H9 (cell line): ENCODE measurements at regions not wholly inside any gene's neighbourhood (a gene's known extent, or its start where the extent isn't known, plus 50 kb on each side); places are given as distances from the start of the nearest gene placed in this dataset.

Source experiments
- DNase-seq: peaks from one replicate; pipeline ENCODE4 v3.0.0-alpha.2; 2017
- H2AFZ ChIP-seq: one replicate; pipeline ENCODE4 v1.6.1; 2013; ENCODE audit warnings: mild to moderate bottlenecking, low read length, control low read depth, moderate library complexity
- H2AK5ac ChIP-seq: 2 replicates; pipeline ENCODE4 v1.6.1; 2013; ENCODE audit warnings: low read length, control low read depth, mixed read lengths; ENCODE audit not compliant: insufficient read length
- H2BK120ac ChIP-seq: one replicate; pipeline ENCODE4 v1.6.1; 2013; ENCODE audit warnings: low read depth, mild to moderate bottlenecking, low read length, control low read depth, inconsistent platforms; ENCODE audit not compliant: poor library complexity, severe bottlenecking
- H2BK12ac ChIP-seq: 2 replicates; pipeline ENCODE4 v1.6.1; 2013; ENCODE audit warnings: low read length, control low read depth, mixed read lengths, low read depth; ENCODE audit not compliant: insufficient read length
- H2BK15ac ChIP-seq: 2 replicates; pipeline ENCODE4 v1.6.1; 2013; ENCODE audit warnings: low read depth, low read length, control low read depth
- H2BK20ac ChIP-seq: one replicate; pipeline ENCODE4 v1.6.1; 2013; ENCODE audit warnings: low read depth, mild to moderate bottlenecking, low read length, control low read depth, inconsistent platforms; ENCODE audit not compliant: poor library complexity, severe bottlenecking
- H2BK5ac ChIP-seq: 2 replicates; pipeline ENCODE4 v1.6.1; 2013; ENCODE audit warnings: low read length, control low read depth, mixed read lengths; ENCODE audit not compliant: insufficient read length
- H3K14ac ChIP-seq: 2 replicates; pipeline ENCODE4 v1.6.1; 2013; ENCODE audit warnings: low read length, control low read depth; ENCODE audit not compliant: insufficient read depth
- H3K18ac ChIP-seq: 2 replicates; pipeline ENCODE4 v1.6.1; 2013; ENCODE audit warnings: low read depth, mild to moderate bottlenecking, mixed read lengths, low read length, control low read depth; ENCODE audit not compliant: insufficient read length
- H3K23ac ChIP-seq: 2 replicates; pipeline ENCODE4 v1.6.1; 2013; ENCODE audit warnings: low read length, control low read depth, mixed read lengths, low read depth; ENCODE audit not compliant: insufficient read length
- H3K23me2 ChIP-seq: 2 replicates; pipeline ENCODE4 v1.6.1; 2013; ENCODE audit warnings: low read depth, mild to moderate bottlenecking, mixed read lengths, low read length, control low read depth; ENCODE audit not compliant: insufficient read length, poor library complexity, severe bottlenecking
- H3K27ac ChIP-seq: 2 replicates; pipeline ENCODE4 v1.5.1; 2013; ENCODE audit warnings: low read length, control low read depth, mixed read lengths, low read depth; ENCODE audit not compliant: insufficient read length
- H3K27me3 ChIP-seq: 2 replicates; pipeline ENCODE4 v1.6.1; 2013; ENCODE audit warnings: low read length, control low read depth, inconsistent platforms; ENCODE audit not compliant: insufficient read depth
- H3K4ac ChIP-seq: 2 replicates; pipeline ENCODE4 v1.6.1; 2013; ENCODE audit warnings: low read depth, mild to moderate bottlenecking, control low read depth, inconsistent platforms, low read length, moderate library complexity
- H3K4me1 ChIP-seq: 2 replicates; pipeline ENCODE4 v1.6.1; 2013; ENCODE audit warnings: low read length, control low read depth, inconsistent platforms; ENCODE audit not compliant: insufficient read depth
- H3K4me2 ChIP-seq: 2 replicates; pipeline ENCODE4 v1.6.1; 2013; ENCODE audit warnings: low read length, control low read depth, mixed read lengths; ENCODE audit not compliant: insufficient read length, insufficient read depth
- H3K56ac ChIP-seq: 2 replicates; pipeline ENCODE4 v1.6.1; 2013; ENCODE audit warnings: low read depth, mild to moderate bottlenecking, mixed read lengths, low read length, control low read depth; ENCODE audit not compliant: insufficient read length
- H3K79me1 ChIP-seq: 2 replicates; pipeline ENCODE4 v1.6.1; 2013; ENCODE audit warnings: low read depth, mild to moderate bottlenecking, moderate library complexity, low read length, control low read depth, inconsistent platforms; ENCODE audit not compliant: insufficient read depth, poor library complexity, severe bottlenecking
- H3K79me2 ChIP-seq: 2 replicates; pipeline ENCODE4 v1.6.1; 2013; ENCODE audit warnings: low read length, control low read depth, inconsistent platforms; ENCODE audit not compliant: insufficient read depth
- H3K9ac ChIP-seq: 2 replicates; pipeline ENCODE4 v1.6.1; 2013; ENCODE audit warnings: low read length, control low read depth, mixed read lengths; ENCODE audit not compliant: insufficient read length; ENCODE audit errors: extremely low read depth
- H3K9me3 ChIP-seq: one replicate; pipeline ENCODE4 v1.6.1; 2013; ENCODE audit warnings: low read depth, low read length, inconsistent platforms; ENCODE audit not compliant: control insufficient read depth
- H3T11ph ChIP-seq: one replicate; pipeline ENCODE4 v1.6.1; 2013; ENCODE audit warnings: mild to moderate bottlenecking, low read length, control low read depth, inconsistent platforms
- H4K20me1 ChIP-seq: one replicate; pipeline ENCODE4 v1.6.1; 2013; ENCODE audit not compliant: control insufficient read depth, insufficient read length, insufficient read depth
- H4K5ac ChIP-seq: 2 replicates; pipeline ENCODE4 v1.6.1; 2013; ENCODE audit warnings: low read depth, mild to moderate bottlenecking, mixed read lengths, low read length, control low read depth; ENCODE audit not compliant: insufficient read length
- H4K8ac ChIP-seq: replicated peaks from 2 replicates; pipeline ENCODE4 v1.6.1; 2013; ENCODE audit warnings: low read length, control low read depth, mixed read lengths, low read depth; ENCODE audit not compliant: insufficient read length
- H4K91ac ChIP-seq: 2 replicates; pipeline ENCODE4 v1.6.1; 2013; ENCODE audit warnings: low read depth, mild to moderate bottlenecking, moderate library complexity, mixed read lengths, low read length, control low read depth; ENCODE audit not compliant: insufficient read length
- H3K27ac Mint-ChIP-seq, 3 experiments: 2 replicates in 2 of 3; 3 replicates in 1 of 3; pipeline ENCODE4 v1.8.0; 2020 to 2021; ENCODE audit warnings: mixed read lengths in 3 of 3, mild to moderate bottlenecking in 1 of 3, moderate library complexity in 1 of 3
- H3K27me3 Mint-ChIP-seq: 2 replicates; pipeline ENCODE4 v1.8.0; 2021; ENCODE audit warnings: low read depth, mild to moderate bottlenecking, moderate library complexity, mixed read lengths
- H3K36me3 Mint-ChIP-seq, 3 experiments: 2 replicates in 2 of 3; 3 replicates in 1 of 3; pipeline ENCODE4 v1.8.0; 2020 to 2021; ENCODE audit warnings: low read depth in 3 of 3, mixed read lengths in 3 of 3; ENCODE audit not compliant: insufficient read depth in 1 of 3
- H3K4me1 Mint-ChIP-seq, 2 experiments: 2 replicates each; pipeline ENCODE4 v1.8.0; 2020; ENCODE audit warnings: mixed read lengths in 2 of 2
- H3K4me3 Mint-ChIP-seq, 2 experiments: 2 replicates in 1 of 2; 3 replicates in 1 of 2; pipeline ENCODE4 v1.8.0; 2020 to 2021; ENCODE audit warnings: mild to moderate bottlenecking in 2 of 2, mixed read lengths in 2 of 2, moderate library complexity in 1 of 2
- H3K9me3 Mint-ChIP-seq, 2 experiments: 2 replicates in 1 of 2; 3 replicates in 1 of 2; pipeline ENCODE4 v1.8.0; 2020; ENCODE audit warnings: mild to moderate bottlenecking in 2 of 2, mixed read lengths in 2 of 2, moderate library complexity in 1 of 2
- CTCF ChIP-seq: fragments of 200-600 bp; sonication (generic); conservative IDR thresholded peaks from 3 replicates; pipeline ENCODE4 v1.8.0; 2021; ENCODE audit warnings: antibody characterized with exemption, mild to moderate bottlenecking
- WGBS: extraction: QIAGEN DNeasy Blood & Tissue Kit; methylation state at CpG from one replicate; pipeline ENCODE4 v1.1.7; 2013; ENCODE audit warnings: missing lambda C conversion rate, low lambda C conversion rate, mixed read lengths; ENCODE audit not compliant: insufficient read length; ENCODE audit errors: extremely low coverage; 5-methylcytosine and 5-hydroxymethylcytosine counted together

- no peaks in the 10 kb centered on the region for H3K23me2 ChIP-seq
- no peaks in the 10 kb centered on the region for H3K27me3 ChIP-seq
- no peaks in the 10 kb centered on the region; the same call in 1 of the 2 replicates for H3K4me1 ChIP-seq
- no peaks in the 10 kb centered on the region for H3K79me1 ChIP-seq
- H4K20me1 ChIP-seq = no peaks in the 10 kb centered on the region
- H3K9me3 ChIP-seq = no peaks in the 10 kb centered on the region
- H3K4me1 Mint-ChIP-seq = peaks cover 36 to 65% of the 10 kb centered on the region in 2 experiments
- H2BK120ac ChIP-seq = no peak overlapping the region
- H3K79me2 ChIP-seq = no peaks in the 10 kb centered on the region
- H2BK20ac ChIP-seq = no peak overlapping the region
- no peak overlapping the region for H2AFZ ChIP-seq
- no peak overlapping the region for H2BK12ac ChIP-seq
- no peak overlapping the region for H3K4ac ChIP-seq
- no peak overlapping the region for H3K18ac ChIP-seq
- H4K8ac ChIP-seq = no peak overlapping the region
- no peak overlapping the region for H3K4me3 Mint-ChIP-seq
- no peak overlapping the region for H2AK5ac ChIP-seq
- H2BK5ac ChIP-seq = no peak overlapping the region
- H3K4me2 ChIP-seq = no peak overlapping the region
- H2BK15ac ChIP-seq = no peak overlapping the region
- no peak overlapping the region for H3K14ac ChIP-seq
- H4K91ac ChIP-seq = no peak overlapping the region
- H3K27me3 Mint-ChIP-seq = peaks cover 2% of the 10 kb centered on the region; the same call in 1 of the 2 replicates
- peaks cover 0 to under 1% (median 0%) of the 10 kb centered on the region in 3 experiments; a peak in 1 of 7 replicates for H3K36me3 Mint-ChIP-seq
- H3K56ac ChIP-seq = no peak overlapping the region
- WGBS = no CpG with 5 or more reads among the region's 7 CpGs
- no peak overlapping the region for H3T11ph ChIP-seq
- peak; percentile 98 for TF ChIP-seq CTCF
- H3K9me3 Mint-ChIP-seq = no peaks in the 10 kb centered on the region
- peak overlapping the region in 1 of 3 experiments; percentile 71; a peak in 1 of 7 replicates for H3K27ac Mint-ChIP-seq
- no peak overlapping the region for H3K23ac ChIP-seq
- no peak overlapping the region for H3K9ac ChIP-seq
- no peak overlapping the region for H4K5ac ChIP-seq
- H3K27ac ChIP-seq = no peak overlapping the region
- DNase-seq = peak; percentile 73
Observed at GRCh38 chr1:93814059-93814794, 64.8 kb downstream of the DNTTIP2 start.
